DND-41 (cell line): ENCODE measurements at regions not wholly inside any gene's neighbourhood (a gene's known extent, or its start where the extent isn't known, plus 50 kb on each side); places are given as distances from the start of the nearest gene placed in this dataset.

Source experiments
- ATAC-seq: fragments of 200-7000 bp; cut with Tn5 transposase; 3 replicates; pipeline ENCODE4 v1.9.1; 2021; ENCODE audit warnings: low read depth; ENCODE audit not compliant: insufficient read depth
- DNase-seq: peaks from one replicate; pipeline ENCODE4 v3.0.0-alpha.2; 2020
- H2AFZ ChIP-seq: 2 replicates; pipeline ENCODE4 v1.6.0; 2012; ENCODE audit warnings: low read depth, low read length
- H3K27ac ChIP-seq: 2 replicates; pipeline ENCODE4 v1.5.1; 2012; ENCODE audit warnings: low read length, inconsistent platforms
- H3K27me3 ChIP-seq: fragments of 200-600 bp; sonication (generic); 2 replicates; pipeline ENCODE4 v1.6.0; 2012; ENCODE audit warnings: low read length, mild to moderate bottlenecking, inconsistent platforms; ENCODE audit not compliant: insufficient read depth, poor library complexity
- H3K36me3 ChIP-seq: 2 replicates; pipeline ENCODE4 v1.5.1; 2012; ENCODE audit warnings: low read length, inconsistent platforms; ENCODE audit not compliant: insufficient read depth
- H3K4me1 ChIP-seq: 2 replicates; pipeline ENCODE4 v1.5.1; 2012; ENCODE audit warnings: mild to moderate bottlenecking, low read length; ENCODE audit not compliant: insufficient read depth
- H3K4me2 ChIP-seq: 2 replicates; pipeline ENCODE4 v1.6.0; 2012; ENCODE audit warnings: mild to moderate bottlenecking, moderate library complexity, low read length, inconsistent platforms; ENCODE audit not compliant: insufficient read depth
- H3K4me3 ChIP-seq, 2 experiments: fragments of 200-600 bp in 1 of 2; shearing (Covaris generic) in 1 of 2; 2 replicates each; pipeline ENCODE4 v1.5.1; 2012 to 2016; ENCODE audit warnings: inconsistent platforms in 2 of 2, low read length in 2 of 2, mild to moderate bottlenecking in 2 of 2, low read depth in 1 of 2, moderate library complexity in 1 of 2
- H3K79me2 ChIP-seq: 2 replicates; pipeline ENCODE4 v1.6.0; 2012; ENCODE audit warnings: low read length, inconsistent platforms; ENCODE audit not compliant: insufficient read depth
- H3K9ac ChIP-seq: 2 replicates; pipeline ENCODE4 v1.6.0; 2012; ENCODE audit warnings: low read depth, mild to moderate bottlenecking, inconsistent platforms, low read length, moderate library complexity
- H3K9me3 ChIP-seq: 2 replicates; pipeline ENCODE4 v1.5.1; 2012; ENCODE audit warnings: low read length, moderate library complexity, mild to moderate bottlenecking, inconsistent platforms; ENCODE audit not compliant: insufficient read depth, severe bottlenecking
- H4K20me1 ChIP-seq: 2 replicates; pipeline ENCODE4 v1.6.0; 2012; ENCODE audit warnings: low read length; ENCODE audit not compliant: insufficient read depth
- CTCF ChIP-seq: IDR thresholded peaks from 2 replicates; pipeline ENCODE4 v1.5.1; 2012; ENCODE audit warnings: borderline replicate concordance, low read length, moderate library complexity, mild to moderate bottlenecking; ENCODE audit not compliant: poor library complexity, severe bottlenecking; ENCODE audit errors: extremely low read depth
- EZH2 ChIP-seq: IDR thresholded peaks from 3 replicates; pipeline ENCODE4 v1.6.1; 2012; ENCODE audit warnings: borderline replicate concordance, low read depth, mild to moderate bottlenecking, moderate library complexity, low read length, inconsistent platforms; ENCODE audit not compliant: severe bottlenecking

- no peaks in the 10 kb centered on the region for H3K79me2 ChIP-seq
- no peak overlapping the region for H3K4me2 ChIP-seq
- no peak for DNase-seq
- no peak overlapping the region for H3K4me3 ChIP-seq
- H3K4me1 ChIP-seq, result no peaks in the 10 kb centered on the region
- no peak overlapping the region for H2AFZ ChIP-seq
- no peak for ATAC-seq
- H3K27ac ChIP-seq, result no peak overlapping the region
- no peaks in the 10 kb centered on the region for H3K9me3 ChIP-seq
- no peaks in the 10 kb centered on the region for H3K36me3 ChIP-seq
- no peaks in the 10 kb centered on the region for H3K27me3 ChIP-seq
- H4K20me1 ChIP-seq, result no peaks in the 10 kb centered on the region
- no peak overlapping the region for H3K9ac ChIP-seq
- TF ChIP-seq CTCF (no peak), EZH2 (no peak)
Observed at GRCh38 chr13:39100996-39101738, 62.9 kb downstream of the NHLRC3 start.

- Histone ChIP-seq H3K79me2 (no peaks in the 10 kb centered on the region), H3K27me3 (peaks cover 3% of the 10 kb centered on the region), H2AFZ (no peak overlapping the region), H3K4me3 (no peak overlapping the region), H3K36me3 (no peaks in the 10 kb centered on the region), H3K4me1 (no peaks in the 10 kb centered on the region), H3K9me3 (no peaks in the 10 kb centered on the region), H3K27ac (no peak overlapping the region), H3K4me2 (no peak overlapping the region), H3K9ac (no peak overlapping the region), H4K20me1 (no peaks in the 10 kb centered on the region)
- TF ChIP-seq EZH2, result no peak
- no peak for TF ChIP-seq CTCF
- ATAC-seq (no peak), DNase-seq (no peak)
Observed at GRCh38 chr13:39102981-39103490, 64.8 kb downstream of the NHLRC3 start.

GRCh38 chr13:39105110-39105509 is 66.9 kb downstream of the NHLRC3 start:
- Histone ChIP-seq H3K27me3 (peaks cover 8% of the 10 kb centered on the region), H3K9me3 (no peaks in the 10 kb centered on the region), H3K4me2 (no peak overlapping the region), H3K79me2 (no peaks in the 10 kb centered on the region), H3K36me3 (no peaks in the 10 kb centered on the region), H4K20me1 (no peaks in the 10 kb centered on the region), H2AFZ (no peak overlapping the region), H3K4me1 (no peaks in the 10 kb centered on the region), H3K27ac (no peak overlapping the region), H3K9ac (no peak overlapping the region), H3K4me3 (no peak overlapping the region)
- TF ChIP-seq EZH2 (no peak), CTCF (no peak)
- no peak for ATAC-seq
- DNase-seq, result no peak
